ENCODE measurements at regions not wholly inside any gene's neighbourhood (a gene's known extent, or its start where the extent isn't known, plus 50 kb on each side); places are given as distances from the start of the nearest gene placed in this dataset.
"Not testable (repeated sequence)": the region's sequence is repeated elsewhere in the genome, so short reads cannot be mapped to it uniquely, and the experiment has no call there.

DNA sequence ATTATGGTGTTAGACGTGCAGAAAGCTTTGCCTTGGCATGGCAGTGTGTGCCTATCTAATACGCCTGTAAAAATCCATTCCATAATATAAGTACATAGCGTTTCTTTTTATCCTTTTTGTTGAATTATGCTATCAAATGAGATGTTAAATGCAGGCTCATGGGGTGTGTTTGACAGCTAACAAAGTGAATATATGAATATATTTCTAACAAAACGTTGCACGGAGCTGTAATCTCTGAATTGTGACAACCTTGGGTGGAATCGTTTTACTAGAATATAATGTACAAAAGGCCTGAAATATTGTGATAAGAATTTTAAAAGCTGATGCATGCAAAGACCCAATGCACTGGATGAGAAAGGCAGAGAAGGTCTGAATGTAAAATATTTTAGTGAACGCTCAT is 763.7 kb upstream of the TMEM132C start:
- H3K36me3 Mint-ChIP-seq, result no peaks in the 10 kb centered on the region

DNA sequence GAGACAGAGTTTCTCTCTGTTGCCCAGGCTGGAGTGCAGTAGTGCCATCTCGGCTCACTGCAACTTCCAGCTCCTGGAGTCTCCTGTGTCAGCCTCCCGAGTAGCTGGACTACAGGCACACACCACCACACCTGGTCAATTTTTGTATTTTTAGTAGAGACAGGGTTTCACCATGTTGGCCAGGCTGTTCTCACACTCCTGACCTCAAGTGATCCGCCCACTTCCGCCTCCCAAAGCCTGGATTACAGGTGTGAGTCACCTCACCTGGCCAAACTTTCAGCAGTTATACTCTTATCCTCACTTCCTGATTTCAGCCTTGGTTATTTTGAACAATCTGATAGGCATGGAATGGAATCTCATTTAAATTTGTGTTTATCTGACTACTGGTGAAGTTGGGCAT is 763.0 kb upstream of the TMEM132C start:
- H3K4me1 Mint-ChIP-seq (ENCODE audit: low read depth); H3K36me3 Mint-ChIP-seq; H3K4me3 Mint-ChIP-seq; H3K27ac Mint-ChIP-seq; H3K27me3 Mint-ChIP-seq; H3K9me3 Mint-ChIP-seq (ENCODE audit: low read depth): not testable (repeated sequence)

More for the DNA sequence above, 763.7 kb upstream of the TMEM132C start:
- no peak overlapping the region for H3K4me3 Mint-ChIP-seq
- H3K27me3 Mint-ChIP-seq, result no peaks in the 10 kb centered on the region
- no peaks in the 10 kb centered on the region for H3K4me1 Mint-ChIP-seq (ENCODE audit: low read depth)
- no peaks in the 10 kb centered on the region for H3K9me3 Mint-ChIP-seq (ENCODE audit: low read depth)
- no peak overlapping the region for H3K27ac Mint-ChIP-seq

DNA sequence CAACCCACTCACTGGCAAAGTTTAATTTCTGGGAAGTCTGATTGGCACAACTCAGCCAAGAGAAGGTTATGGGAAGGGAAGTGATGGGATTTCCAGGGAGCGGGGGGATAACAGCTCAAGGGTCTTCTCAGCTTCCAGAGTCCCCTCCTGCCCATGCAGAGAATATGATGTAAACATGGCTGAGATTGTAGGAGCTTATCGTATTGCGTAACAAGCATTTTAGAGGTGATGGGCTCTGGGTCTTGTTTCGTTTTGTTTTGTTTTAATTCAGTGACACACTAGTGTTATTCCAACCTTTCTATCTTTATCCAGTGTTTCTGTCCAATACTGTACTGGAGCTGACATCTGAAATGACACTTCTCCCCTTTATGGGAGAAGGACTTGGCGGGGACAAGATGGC is 762.1 kb upstream of the TMEM132C start:
- H3K4me3 Mint-ChIP-seq, result no peak overlapping the region
- no peaks in the 10 kb centered on the region for H3K36me3 Mint-ChIP-seq

DNA sequence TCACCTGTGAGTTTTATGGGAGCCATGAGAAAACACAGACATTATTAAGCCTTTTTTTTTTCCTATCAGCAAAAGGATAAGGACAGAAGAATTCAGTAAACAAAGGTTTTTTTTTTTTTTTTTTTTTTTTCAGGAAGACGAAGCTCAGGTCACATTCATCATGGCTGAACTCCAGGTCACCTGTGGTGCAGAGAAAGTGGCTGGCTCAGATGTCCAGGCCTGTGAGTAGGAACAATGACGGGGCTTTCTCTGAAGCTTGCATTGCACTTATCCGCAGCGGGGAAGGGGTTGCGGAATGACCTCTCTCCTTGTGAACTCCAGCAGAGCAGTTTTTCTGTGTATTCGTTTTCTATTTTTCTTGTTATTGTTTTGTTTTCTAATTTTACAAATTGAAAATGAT is 759.6 kb upstream of the TMEM132C start:
- peaks cover 1% of the 10 kb centered on the region for H3K27me3 Mint-ChIP-seq
- H3K4me1 Mint-ChIP-seq (ENCODE audit: low read depth), result no peaks in the 10 kb centered on the region
- peaks cover 3% of the 10 kb centered on the region for H3K9me3 Mint-ChIP-seq (ENCODE audit: low read depth)
- H3K4me3 Mint-ChIP-seq, result no peak overlapping the region
- H3K27ac Mint-ChIP-seq, result no peak overlapping the region
- no peaks in the 10 kb centered on the region for H3K36me3 Mint-ChIP-seq

More for the DNA sequence above, 762.1 kb upstream of the TMEM132C start:
- Mint-ChIP-seq H3K4me1 (ENCODE audit: low read depth) (no peaks in the 10 kb centered on the region), H3K9me3 (ENCODE audit: low read depth) (no peaks in the 10 kb centered on the region), H3K27me3 (no peaks in the 10 kb centered on the region), H3K27ac (no peak overlapping the region)

DNA sequence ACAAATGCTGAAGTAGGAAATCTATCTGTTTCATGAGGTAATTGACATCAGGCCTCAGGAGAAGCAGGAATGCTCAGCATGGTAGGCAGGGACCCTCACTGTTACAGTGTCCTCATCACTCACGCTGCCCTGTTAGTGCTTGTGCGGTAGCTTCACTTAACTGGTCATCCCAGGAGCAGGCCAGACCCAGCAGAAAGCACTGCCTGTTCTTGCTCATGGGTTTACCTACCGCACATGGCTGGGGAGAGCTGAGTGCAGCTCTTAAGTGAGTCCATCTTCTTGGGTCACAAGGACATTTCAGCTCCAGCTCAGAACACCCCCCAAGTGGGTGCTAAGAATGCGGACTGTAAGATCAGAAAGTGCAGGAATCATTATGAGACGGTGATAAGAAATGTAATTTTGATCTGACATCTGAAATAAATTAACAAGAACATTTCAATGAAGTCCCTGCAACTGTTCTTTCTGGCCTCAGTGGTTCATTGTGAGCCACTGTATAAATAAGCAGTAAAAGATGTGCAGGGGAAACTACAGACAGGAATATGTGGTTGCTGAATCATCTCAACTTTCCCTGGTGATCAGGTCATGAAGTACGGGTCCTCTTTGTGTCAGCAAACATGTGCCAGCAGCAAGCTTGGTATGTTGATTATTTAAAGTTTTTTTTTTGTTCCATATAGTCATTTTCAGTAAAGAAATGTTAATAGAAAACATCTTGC is 757.7 kb upstream of the TMEM132C start:
- H3K27ac Mint-ChIP-seq, result no peak overlapping the region
- peaks cover 3% of the 10 kb centered on the region for H3K9me3 Mint-ChIP-seq (ENCODE audit: low read depth)
- no peaks in the 10 kb centered on the region for H3K36me3 Mint-ChIP-seq
- no peaks in the 10 kb centered on the region for H3K4me1 Mint-ChIP-seq (ENCODE audit: low read depth)
- peaks cover 1% of the 10 kb centered on the region for H3K27me3 Mint-ChIP-seq
- no peak overlapping the region for H3K4me3 Mint-ChIP-seq

DNA sequence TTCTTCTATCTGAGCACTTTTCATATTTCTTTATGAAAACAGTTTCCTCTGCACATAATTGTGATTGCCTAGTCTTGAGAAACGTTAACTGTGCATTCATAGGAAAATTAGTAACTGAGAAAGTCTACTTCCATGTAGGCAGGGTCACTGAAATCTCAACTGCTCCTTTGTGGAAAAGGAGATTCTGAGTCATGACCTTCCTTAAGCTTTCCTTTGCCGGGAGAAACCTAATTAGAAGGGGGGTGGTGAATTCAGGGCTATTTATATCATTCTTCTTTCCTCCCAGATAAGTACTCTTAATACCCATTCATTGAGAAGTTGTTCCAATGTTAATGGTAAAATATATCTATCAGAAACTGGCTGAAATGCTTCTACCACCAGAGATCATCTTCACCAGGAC is 751.0 kb upstream of the TMEM132C start:
- Mint-ChIP-seq H3K9me3 (ENCODE audit: low read depth) (peaks cover 1% of the 10 kb centered on the region), H3K27me3 (peaks cover 1% of the 10 kb centered on the region), H3K36me3 (no peaks in the 10 kb centered on the region), H3K27ac (no peak overlapping the region), H3K4me3 (no peak overlapping the region), H3K4me1 (ENCODE audit: low read depth) (no peaks in the 10 kb centered on the region)

DNA sequence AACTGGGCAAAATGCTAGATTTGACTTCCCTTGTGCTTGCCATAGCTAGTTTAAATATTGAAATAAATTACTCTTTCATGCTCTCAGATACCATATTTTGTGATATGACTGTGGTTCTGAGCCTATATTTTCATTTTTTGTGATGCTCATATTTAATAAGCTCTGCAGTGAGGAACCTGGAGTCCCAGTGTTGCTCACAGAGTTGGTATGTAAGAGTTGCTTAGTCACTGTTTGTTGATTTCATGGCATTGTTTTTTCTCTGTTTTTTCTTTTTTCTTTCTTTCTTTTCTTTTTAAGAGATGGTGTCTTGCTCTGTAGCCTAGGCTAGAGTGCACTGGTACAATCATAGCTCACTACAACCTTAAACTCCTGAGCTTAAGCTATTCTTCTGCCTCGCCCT is 750.5 kb upstream of the TMEM132C start:
- Mint-ChIP-seq H3K9me3 (ENCODE audit: low read depth) (peaks cover 3% of the 10 kb centered on the region), H3K36me3 (no peaks in the 10 kb centered on the region), H3K4me3 (no peak overlapping the region)

DNA sequence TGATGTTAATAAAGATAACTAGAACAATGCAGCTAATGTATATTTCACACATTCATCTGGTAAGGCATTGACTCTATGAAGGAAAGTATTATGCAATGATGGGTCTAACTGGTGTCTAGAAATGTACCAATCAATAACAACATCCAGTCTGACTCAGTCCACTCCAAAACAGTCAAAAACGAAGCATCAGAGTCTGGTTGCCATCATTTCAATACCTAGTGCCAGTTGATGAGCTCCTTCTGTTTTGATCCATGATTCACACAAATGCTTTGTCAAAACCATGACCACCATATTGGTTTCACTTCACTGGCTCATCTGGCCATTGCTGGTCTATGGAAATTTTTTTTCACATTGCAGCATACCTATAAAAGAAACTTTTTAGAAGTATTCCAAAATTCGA is 747.2 kb upstream of the TMEM132C start:
- peaks cover 3% of the 10 kb centered on the region for H3K9me3 Mint-ChIP-seq (ENCODE audit: low read depth)
- no peaks in the 10 kb centered on the region for H3K36me3 Mint-ChIP-seq
- no peaks in the 10 kb centered on the region for H3K4me1 Mint-ChIP-seq (ENCODE audit: low read depth)
- no peak overlapping the region for H3K4me3 Mint-ChIP-seq
- no peak overlapping the region for H3K27ac Mint-ChIP-seq
- H3K27me3 Mint-ChIP-seq, result no peaks in the 10 kb centered on the region

More for the DNA sequence above, 750.5 kb upstream of the TMEM132C start:
- peaks cover 1% of the 10 kb centered on the region for H3K27me3 Mint-ChIP-seq
- H3K27ac Mint-ChIP-seq, result no peak overlapping the region
- H3K4me1 Mint-ChIP-seq (ENCODE audit: low read depth), result no peaks in the 10 kb centered on the region

DNA sequence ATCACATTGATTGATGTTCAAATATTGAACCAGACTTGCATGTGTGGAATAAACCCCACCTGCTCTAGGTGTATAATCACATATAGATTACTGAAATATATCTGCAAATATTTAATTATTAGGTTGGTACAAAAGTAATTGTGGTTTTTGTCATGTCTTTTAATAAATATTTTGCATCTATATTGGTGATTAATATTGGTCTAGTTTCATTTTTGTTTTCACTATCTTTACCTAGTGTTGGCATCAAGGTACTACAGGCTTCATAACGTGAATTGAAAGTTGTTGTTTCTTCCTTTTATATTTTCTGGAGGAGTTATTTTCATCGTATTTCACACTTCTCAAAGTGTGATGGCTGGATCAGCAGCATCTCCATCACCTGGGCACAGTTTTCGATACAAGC is 740.0 kb upstream of the TMEM132C start:
- H3K36me3 Mint-ChIP-seq, result no peaks in the 10 kb centered on the region
- no peaks in the 10 kb centered on the region for H3K27me3 Mint-ChIP-seq
- no peak overlapping the region for H3K27ac Mint-ChIP-seq
- H3K4me3 Mint-ChIP-seq, result no peak overlapping the region
- H3K9me3 Mint-ChIP-seq (ENCODE audit: low read depth), result peaks cover 4% of the 10 kb centered on the region
- H3K4me1 Mint-ChIP-seq (ENCODE audit: low read depth), result no peaks in the 10 kb centered on the region

DNA sequence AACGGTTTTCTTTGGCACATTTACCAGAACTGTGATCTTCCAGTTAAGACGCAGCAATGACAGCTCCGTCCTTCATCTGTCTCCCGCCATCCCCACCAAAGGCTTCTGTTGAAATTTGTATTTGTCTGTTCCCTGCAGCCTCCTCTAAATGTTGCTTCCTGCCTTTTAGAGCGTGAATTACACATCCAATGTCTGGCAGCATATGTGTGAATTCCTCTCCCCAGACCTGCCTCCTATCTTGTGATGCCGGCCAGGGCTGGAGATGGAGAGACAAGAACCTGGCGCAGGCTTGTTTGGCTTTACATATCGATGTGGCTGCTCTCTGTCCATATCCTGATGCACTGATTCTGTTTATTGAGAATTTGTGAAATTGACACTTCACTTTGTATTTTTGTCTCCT is 738.4 kb upstream of the TMEM132C start:
- Mint-ChIP-seq H3K4me3 (no peak overlapping the region), H3K27ac (no peak overlapping the region), H3K36me3 (no peaks in the 10 kb centered on the region), H3K9me3 (ENCODE audit: low read depth) (peaks cover 4% of the 10 kb centered on the region), H3K27me3 (no peaks in the 10 kb centered on the region), H3K4me1 (ENCODE audit: low read depth) (no peaks in the 10 kb centered on the region)

DNA sequence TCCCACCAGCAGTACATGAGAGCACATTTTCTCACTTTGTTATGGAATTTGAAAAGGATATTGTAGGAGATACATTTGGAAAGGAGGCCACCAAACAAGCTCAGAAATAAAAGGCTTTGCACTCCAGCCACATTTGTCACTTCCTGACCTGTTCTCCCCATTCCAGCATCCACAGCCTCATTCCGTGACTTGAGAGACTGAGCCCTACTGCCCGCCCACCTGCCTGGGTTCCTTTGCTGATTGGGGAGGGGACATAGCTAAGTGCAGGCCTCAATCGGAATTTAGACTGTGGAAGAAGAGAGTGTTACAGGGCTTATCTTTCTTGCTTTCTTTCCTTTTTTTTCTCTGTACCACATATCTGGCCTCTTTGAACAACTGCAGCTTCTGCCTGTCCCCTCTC is 735.4 kb upstream of the TMEM132C start:
- no peaks in the 10 kb centered on the region for H3K36me3 Mint-ChIP-seq
- H3K27ac Mint-ChIP-seq, result no peak overlapping the region
- H3K27me3 Mint-ChIP-seq, result no peaks in the 10 kb centered on the region
- peaks cover 9% of the 10 kb centered on the region for H3K9me3 Mint-ChIP-seq (ENCODE audit: low read depth)
- no peaks in the 10 kb centered on the region for H3K4me1 Mint-ChIP-seq (ENCODE audit: low read depth)
- H3K4me3 Mint-ChIP-seq, result no peak overlapping the region

DNA sequence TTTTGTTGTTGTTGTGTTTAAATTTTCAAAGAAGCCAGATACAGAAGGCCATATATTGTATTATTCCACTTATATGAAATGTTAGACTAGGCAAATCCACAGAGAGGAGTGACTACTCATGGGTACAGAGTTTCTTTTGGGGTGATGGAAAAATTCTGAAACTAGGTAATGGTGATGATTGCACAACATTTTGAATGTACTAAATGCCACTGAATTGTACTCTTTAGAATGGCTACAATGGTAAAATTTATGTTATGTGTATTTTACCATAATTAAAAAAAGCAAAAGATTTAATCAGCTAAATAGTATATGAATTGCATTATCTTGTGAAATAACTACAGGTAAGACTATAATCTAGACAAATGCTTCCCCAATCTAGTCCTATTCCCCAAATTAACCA is 733.6 kb upstream of the TMEM132C start:
- no peaks in the 10 kb centered on the region for H3K36me3 Mint-ChIP-seq
- no peak overlapping the region for H3K27ac Mint-ChIP-seq
- H3K4me3 Mint-ChIP-seq, result no peak overlapping the region
- no peaks in the 10 kb centered on the region for H3K4me1 Mint-ChIP-seq (ENCODE audit: low read depth)
- H3K9me3 Mint-ChIP-seq (ENCODE audit: low read depth), result peaks cover 6% of the 10 kb centered on the region
- no peaks in the 10 kb centered on the region for H3K27me3 Mint-ChIP-seq

DNA sequence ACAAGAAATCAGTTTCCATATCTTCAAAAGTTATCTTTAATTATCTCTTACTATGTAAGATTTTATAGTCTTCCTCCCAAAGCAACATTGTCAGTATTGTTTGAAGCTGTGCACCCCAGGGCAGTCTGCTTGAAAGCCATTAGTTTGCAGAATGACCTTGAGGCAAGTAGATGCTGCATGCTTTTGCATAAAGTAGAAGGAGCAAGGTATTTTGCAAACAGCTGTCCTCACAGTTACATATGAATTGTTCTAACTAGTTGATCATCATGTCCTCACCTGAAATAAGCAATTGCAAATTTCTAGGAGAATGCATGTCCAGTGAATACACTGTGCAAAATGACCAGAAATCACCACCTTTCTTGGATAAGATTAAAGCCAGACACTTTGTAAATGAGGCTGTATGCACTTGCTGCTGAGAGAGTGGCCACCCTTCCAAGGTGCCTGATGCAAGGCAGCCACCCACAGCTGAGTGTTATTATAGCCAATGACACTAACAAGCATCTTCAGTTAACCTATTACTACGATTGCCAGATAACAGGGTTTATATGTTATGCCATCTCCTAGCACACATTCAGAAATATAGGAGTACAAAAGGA is 730.0 kb upstream of the TMEM132C start:
- Mint-ChIP-seq H3K9me3 (ENCODE audit: low read depth) (peaks cover 6% of the 10 kb centered on the region), H3K27me3 (no peaks in the 10 kb centered on the region), H3K36me3 (no peaks in the 10 kb centered on the region), H3K27ac (no peak overlapping the region), H3K4me3 (no peak overlapping the region), H3K4me1 (ENCODE audit: low read depth) (no peaks in the 10 kb centered on the region)

DNA sequence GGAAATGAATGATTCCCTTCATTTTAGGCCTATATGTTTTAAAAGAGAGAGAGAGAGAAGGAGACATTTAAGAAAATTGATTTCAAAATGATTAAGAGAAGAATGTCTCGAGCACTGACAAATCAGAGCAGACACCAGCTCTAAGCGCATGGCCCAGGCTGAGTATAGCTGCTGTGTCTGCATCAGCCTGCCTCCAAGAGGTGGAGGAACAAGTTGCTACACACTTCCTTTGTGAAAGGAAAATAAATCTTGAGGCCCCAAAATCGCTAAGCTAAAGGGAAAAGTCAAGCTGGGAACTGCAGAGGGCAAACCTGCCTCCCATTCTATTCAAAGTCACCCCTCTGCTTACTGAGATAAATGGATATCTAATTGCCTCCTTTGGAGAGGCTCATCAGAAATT is 728.7 kb upstream of the TMEM132C start:
- Mint-ChIP-seq H3K9me3 (ENCODE audit: low read depth) (peaks cover 6% of the 10 kb centered on the region), H3K27ac (no peak overlapping the region), H3K4me1 (ENCODE audit: low read depth) (no peaks in the 10 kb centered on the region), H3K4me3 (no peak overlapping the region), H3K36me3 (no peaks in the 10 kb centered on the region), H3K27me3 (no peaks in the 10 kb centered on the region)

DNA sequence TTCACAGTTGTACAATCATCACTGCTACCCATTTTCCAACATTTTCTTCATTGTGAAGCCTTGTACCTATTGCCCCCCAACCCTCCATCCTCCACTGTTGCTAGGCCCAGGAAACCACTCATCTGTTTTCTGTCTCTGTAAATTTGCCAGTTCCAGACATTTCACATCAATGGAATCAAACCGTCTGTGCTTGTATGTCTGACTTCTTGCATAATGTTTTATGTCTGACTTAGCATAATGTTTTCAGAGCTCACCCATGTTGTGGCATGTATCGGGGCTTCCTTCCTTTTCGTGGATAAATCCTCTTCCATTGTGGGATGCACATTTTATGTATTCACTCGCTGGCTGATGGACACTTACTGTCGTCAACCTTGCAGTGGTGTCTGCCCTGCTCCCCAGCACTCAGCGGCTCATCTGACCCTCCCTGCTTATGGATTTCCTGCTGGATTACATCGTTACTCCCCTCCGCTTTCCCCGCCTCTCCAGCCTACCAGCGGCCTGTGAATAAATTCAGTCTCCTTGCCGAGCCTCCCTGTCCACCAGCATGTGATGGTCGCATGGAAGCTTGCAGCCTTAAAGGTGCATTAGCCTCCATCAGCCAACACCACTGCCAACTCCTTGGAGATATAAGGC is 727.6 kb upstream of the TMEM132C start:
- no peaks in the 10 kb centered on the region for H3K27me3 Mint-ChIP-seq
- no peaks in the 10 kb centered on the region for H3K36me3 Mint-ChIP-seq
- no peak overlapping the region for H3K27ac Mint-ChIP-seq
- H3K4me1 Mint-ChIP-seq (ENCODE audit: low read depth), result no peaks in the 10 kb centered on the region
- no peak overlapping the region for H3K4me3 Mint-ChIP-seq
- peaks cover 6% of the 10 kb centered on the region for H3K9me3 Mint-ChIP-seq (ENCODE audit: low read depth)

DNA sequence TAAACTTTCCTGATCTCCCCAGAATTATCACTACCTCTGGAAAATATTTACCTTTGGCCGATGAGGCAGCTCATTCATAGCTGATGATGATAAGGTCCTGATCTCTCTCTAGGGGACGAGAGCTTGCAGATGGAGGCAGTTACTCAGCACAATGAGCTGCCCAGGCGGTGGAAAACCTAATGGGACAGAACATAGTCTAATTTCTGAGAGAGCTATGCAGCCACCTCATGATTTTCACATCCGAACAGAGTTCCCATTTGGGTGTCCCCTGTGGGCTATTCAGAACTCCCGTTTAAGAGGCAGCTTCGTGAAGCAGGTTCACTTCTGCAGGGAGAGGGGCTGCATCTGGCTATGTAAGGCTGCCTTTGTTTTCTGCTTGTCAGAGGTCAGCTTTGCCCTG is 724.6 kb upstream of the TMEM132C start:
- H3K4me3 Mint-ChIP-seq, result no peak overlapping the region
- no peaks in the 10 kb centered on the region for H3K36me3 Mint-ChIP-seq
- no peaks in the 10 kb centered on the region for H3K27me3 Mint-ChIP-seq
- no peaks in the 10 kb centered on the region for H3K9me3 Mint-ChIP-seq (ENCODE audit: low read depth)
- no peaks in the 10 kb centered on the region for H3K4me1 Mint-ChIP-seq (ENCODE audit: low read depth)
- H3K27ac Mint-ChIP-seq, result no peak overlapping the region
